ENCODE measurements at regions not wholly inside any gene's neighbourhood (a gene's known extent, or its start where the extent isn't known, plus 50 kb on each side); places are given as distances from the start of the nearest gene placed in this dataset.

- no peak for DNase-seq (ENCODE audit: low read depth)
Observed at GRCh38 chr13:103315711-103316110, 249.5 kb upstream of the SLC10A2 start.

- no peak for DNase-seq (ENCODE audit: low read depth)
Observed at GRCh38 chr13:103312467-103312866, 246.2 kb upstream of the SLC10A2 start.

GRCh38 chr13:103308667-103309066, 242.4 kb upstream of the SLC10A2 start:
- DNase-seq (ENCODE audit: low read depth): no peak

GRCh38 chr13:103306163-103306562, 239.9 kb upstream of the SLC10A2 start:
- DNase-seq (ENCODE audit: low read depth): no peak

- no peak for DNase-seq (ENCODE audit: low read depth)
Observed at GRCh38 chr13:103303078-103303651, 236.9 kb upstream of the SLC10A2 start.

GRCh38 chr13:103302676-103303075, 236.5 kb upstream of the SLC10A2 start:
- DNase-seq (ENCODE audit: low read depth): no peak

GRCh38 chr13:103299079-103299478, 232.9 kb upstream of the SLC10A2 start:
- no peak for DNase-seq (ENCODE audit: low read depth)

- DNase-seq (ENCODE audit: low read depth): no peak
Observed at GRCh38 chr13:103297083-103297482, 230.9 kb upstream of the SLC10A2 start.

- DNase-seq (ENCODE audit: low read depth): no peak
Observed at GRCh38 chr13:103291798-103292572, 225.8 kb upstream of the SLC10A2 start.

- no peak for DNase-seq (ENCODE audit: low read depth)
Observed at GRCh38 chr13:103291226-103291625, 225.0 kb upstream of the SLC10A2 start.

GRCh38 chr13:103289681-103290080, 223.5 kb upstream of the SLC10A2 start:
- no peak for DNase-seq (ENCODE audit: low read depth)

- DNase-seq (ENCODE audit: low read depth): no peak
Observed at GRCh38 chr13:103288114-103288513, 221.9 kb upstream of the SLC10A2 start.

- no peak for DNase-seq (ENCODE audit: low read depth)
Observed at GRCh38 chr13:103287659-103288058, 221.4 kb upstream of the SLC10A2 start.

GRCh38 chr13:103284466-103284865, 218.2 kb upstream of the SLC10A2 start:
- no peak for DNase-seq (ENCODE audit: low read depth)

- DNase-seq (ENCODE audit: low read depth): no peak
Observed at GRCh38 chr13:103283451-103283820, 217.2 kb upstream of the SLC10A2 start.

GRCh38 chr13:103282571-103283450, 216.6 kb upstream of the SLC10A2 start:
- DNase-seq (ENCODE audit: low read depth): peak; percentile 11

GRCh38 chr13:103277959-103278694, 211.9 kb upstream of the SLC10A2 start:
- DNase-seq (ENCODE audit: low read depth): no peak

- DNase-seq (ENCODE audit: low read depth): no peak
Observed at GRCh38 chr13:103276775-103277498, 210.7 kb upstream of the SLC10A2 start.

GRCh38 chr13:103275722-103276121, 209.5 kb upstream of the SLC10A2 start:
- no peak for DNase-seq (ENCODE audit: low read depth)

GRCh38 chr13:103275081-103275480, 208.9 kb upstream of the SLC10A2 start:
- no peak for DNase-seq (ENCODE audit: low read depth)

- DNase-seq (ENCODE audit: low read depth): no peak
Observed at GRCh38 chr13:103273825-103274224, 207.6 kb upstream of the SLC10A2 start.

GRCh38 chr13:103272770-103273169, 206.6 kb upstream of the SLC10A2 start:
- DNase-seq (ENCODE audit: low read depth): no peak
